CD8-positive, alpha-beta memory T cell (primary cell): ENCODE measurements at regions not wholly inside any gene's neighbourhood (a gene's known extent, or its start where the extent isn't known, plus 50 kb on each side); places are given as distances from the start of the nearest gene placed in this dataset.
"Not testable (repeated sequence)": the region's sequence is repeated elsewhere in the genome, so short reads cannot be mapped to it uniquely, and the experiment has no call there.

ENCODE experiments used
- CTCF ChIA-PET: fragments of 350-600 bp; sonication (Branson Sonifier 250); formaldehyde crosslinking; loops from one replicate; lab custom pipeline; 2021; ENCODE audit warnings: antibody characterized with exemption; lab: Charles Lee
- POLR2A ChIA-PET: fragments of 350-600 bp; sonication (Branson Sonifier 250); formaldehyde crosslinking; loops from one replicate; lab custom pipeline; 2021; ENCODE audit warnings: antibody characterized with exemption; lab: Charles Lee
- DNase-seq, 5 donors: peaks; one replicate each; pipeline versions ENCODE4 v3.0.0 to v3.0.0-alpha.2; 2020 to 2022; ENCODE audit warnings: mixed read lengths in 1 of 5
- H3K27ac ChIP-seq: one replicate; pipeline ENCODE4 v1.7.0; 2013; ENCODE audit warnings: low read depth, mild to moderate bottlenecking, low read length, moderate library complexity
- H3K27me3 ChIP-seq: 2 replicates; pipeline ENCODE4 v1.7.0; 2013; ENCODE audit warnings: low read length, mild to moderate bottlenecking; ENCODE audit not compliant: insufficient read depth, poor library complexity, severe bottlenecking
- H3K36me3 ChIP-seq: 2 replicates; pipeline ENCODE4 v1.7.0; 2013; ENCODE audit warnings: mild to moderate bottlenecking, low read length, moderate library complexity; ENCODE audit not compliant: insufficient read depth
- H3K4me1 ChIP-seq: 2 replicates; pipeline ENCODE4 v1.7.0; 2013; ENCODE audit warnings: mild to moderate bottlenecking, low read length, moderate library complexity; ENCODE audit not compliant: insufficient read depth
- H3K4me3 ChIP-seq: 2 replicates; pipeline ENCODE4 v1.7.0; 2013; ENCODE audit warnings: mild to moderate bottlenecking, low read length
- H3K9me3 ChIP-seq: 2 replicates; pipeline ENCODE4 v1.7.0; 2013; ENCODE audit warnings: mild to moderate bottlenecking, low read length
- H3K27ac Mint-ChIP-seq, 8 donors: one replicate each; pipeline ENCODE4 v1.8.0; 2020 to 2021; ENCODE audit warnings: mixed read lengths in 8 of 8, mild to moderate bottlenecking in 6 of 8, inconsistent platforms in 3 of 8, moderate library complexity in 3 of 8
- H3K27me3 Mint-ChIP-seq, 2 donors: one replicate each; pipeline ENCODE4 v1.8.0; 2020 to 2021; ENCODE audit warnings: mixed read lengths in 2 of 2, mild to moderate bottlenecking in 1 of 2, moderate library complexity in 1 of 2
- H3K36me3 Mint-ChIP-seq, 3 donors: one replicate each; pipeline ENCODE4 v1.8.0; 2020 to 2021; ENCODE audit warnings: mixed read lengths in 3 of 3, inconsistent platforms in 1 of 3, mild to moderate bottlenecking in 1 of 3
- H3K4me1 Mint-ChIP-seq, 3 donors: one replicate each; pipeline ENCODE4 v1.8.0; 2020 to 2021; ENCODE audit warnings: mixed read lengths in 3 of 3, inconsistent platforms in 1 of 3, mild to moderate bottlenecking in 1 of 3
- H3K4me3 Mint-ChIP-seq, 7 donors: one replicate each; pipeline ENCODE4 v1.8.0; 2020 to 2021; ENCODE audit warnings: mixed read lengths in 7 of 7, mild to moderate bottlenecking in 6 of 7, moderate library complexity in 4 of 7, inconsistent platforms in 2 of 7
- H3K9me3 Mint-ChIP-seq, 5 donors: one replicate each; pipeline ENCODE4 v1.8.0; 2020 to 2022; ENCODE audit warnings: mixed read lengths in 5 of 5, mild to moderate bottlenecking in 3 of 5, moderate library complexity in 2 of 5, inconsistent platforms in 1 of 5

DNA sequence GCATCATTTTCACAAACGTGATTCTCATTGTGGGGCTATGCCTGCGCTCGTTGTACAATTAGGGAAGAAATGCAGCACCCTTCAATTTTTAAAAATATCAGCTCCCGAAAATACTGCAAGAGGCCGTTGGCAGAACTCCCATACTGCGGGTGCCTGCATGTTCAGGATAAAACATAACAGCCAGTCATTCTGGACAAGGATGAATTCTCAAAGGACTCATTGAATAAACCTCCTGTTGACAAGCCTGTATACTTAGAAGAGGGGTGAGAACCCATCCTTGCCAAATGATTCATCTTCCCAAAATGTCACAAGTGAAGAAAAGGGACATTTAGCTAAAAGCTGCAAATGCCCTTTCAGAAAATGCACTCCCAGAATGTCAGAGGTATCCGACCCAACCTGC, 141.9 kb downstream of the CSNK2A3 start:
- Mint-ChIP-seq H3K9me3 (no peaks in the 10 kb centered on the region), H3K4me1 (no peaks in the 10 kb centered on the region), H3K27me3 (peaks cover 6 to 32% of the 10 kb centered on the region in 2 donors), H3K27ac (no peak overlapping the region), H3K4me3 (no peak overlapping the region), H3K36me3 (no peaks in the 10 kb centered on the region)
- H3K27me3 ChIP-seq, result no peaks in the 10 kb centered on the region
- CTCF ChIA-PET, result no interaction called here
- no peak overlapping the region for H3K27ac ChIP-seq
- no peak overlapping the region for H3K4me3 ChIP-seq
- H3K4me1 ChIP-seq, result no peaks in the 10 kb centered on the region
- POLR2A ChIA-PET, result no interaction called here
- DNase-seq, result no peak
- H3K36me3 ChIP-seq, result no peaks in the 10 kb centered on the region
- no peaks in the 10 kb centered on the region for H3K9me3 ChIP-seq

DNA sequence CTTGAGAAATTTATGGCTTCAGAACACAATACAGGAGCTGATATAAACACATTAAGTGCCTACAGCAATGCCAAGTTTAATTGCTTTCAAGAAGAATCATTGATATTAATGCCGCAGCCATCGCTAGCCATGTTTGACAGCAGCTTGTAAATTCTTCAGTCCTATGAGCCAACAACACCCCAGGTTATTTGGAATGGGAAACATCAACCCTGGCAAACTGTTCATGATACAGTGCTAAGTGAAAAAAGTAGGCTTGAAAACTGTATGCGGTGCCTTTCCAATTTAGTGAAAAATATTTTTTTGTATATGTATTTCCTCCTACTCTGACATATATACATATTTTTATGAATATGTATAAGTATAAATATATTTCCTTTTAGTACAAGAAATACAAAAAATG, 142.6 kb downstream of the CSNK2A3 start:
- Mint-ChIP-seq H3K27me3 (peaks cover 8 to 39% of the 10 kb centered on the region in 2 donors), H3K36me3 (no peaks in the 10 kb centered on the region), H3K9me3 (no peaks in the 10 kb centered on the region), H3K27ac (no peak overlapping the region), H3K4me1 (no peaks in the 10 kb centered on the region), H3K4me3 (no peak overlapping the region)
- H3K27me3 ChIP-seq, result no peaks in the 10 kb centered on the region
- H3K36me3 ChIP-seq, result no peaks in the 10 kb centered on the region
- no peaks in the 10 kb centered on the region for H3K4me1 ChIP-seq
- DNase-seq, result no peak
- ChIA-PET POLR2A (no interaction called here), CTCF (no interaction called here)
- H3K4me3 ChIP-seq, result no peak overlapping the region
- H3K27ac ChIP-seq, result no peak overlapping the region
- no peaks in the 10 kb centered on the region for H3K9me3 ChIP-seq

DNA sequence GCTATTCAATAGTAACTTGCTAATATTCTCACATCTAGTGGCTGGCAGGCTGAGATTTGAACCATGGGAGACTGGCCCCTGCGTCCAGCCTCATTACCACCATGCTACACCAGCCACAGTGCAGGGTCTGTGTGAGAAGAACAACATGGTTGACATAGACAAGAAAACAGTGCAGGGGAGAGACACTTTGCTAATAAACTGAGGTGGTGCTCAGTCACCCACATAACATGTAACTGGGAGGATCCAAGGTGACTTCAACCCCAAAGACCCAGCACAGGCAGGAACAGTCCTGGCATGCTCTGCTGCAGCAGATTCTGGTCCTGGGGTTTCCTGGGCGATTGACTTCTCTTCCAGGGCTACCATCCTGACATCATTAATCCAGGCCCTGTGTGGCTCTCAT, 143.1 kb downstream of the CSNK2A3 start:
- Histone ChIP-seq H3K4me1 (no peaks in the 10 kb centered on the region), H3K4me3 (no peak overlapping the region), H3K27ac (no peak overlapping the region), H3K27me3 (no peaks in the 10 kb centered on the region), H3K9me3 (no peaks in the 10 kb centered on the region), H3K36me3 (no peaks in the 10 kb centered on the region)
- Mint-ChIP-seq H3K4me1 (no peaks in the 10 kb centered on the region), H3K4me3 (no peak overlapping the region), H3K27ac (no peak overlapping the region), H3K9me3 (no peaks in the 10 kb centered on the region), H3K36me3 (no peaks in the 10 kb centered on the region), H3K27me3 (peaks cover 8 to 44% of the 10 kb centered on the region in 2 donors)
- CTCF ChIA-PET, result no interaction called here
- DNase-seq, result no peak
- POLR2A ChIA-PET, result no interaction called here

DNA sequence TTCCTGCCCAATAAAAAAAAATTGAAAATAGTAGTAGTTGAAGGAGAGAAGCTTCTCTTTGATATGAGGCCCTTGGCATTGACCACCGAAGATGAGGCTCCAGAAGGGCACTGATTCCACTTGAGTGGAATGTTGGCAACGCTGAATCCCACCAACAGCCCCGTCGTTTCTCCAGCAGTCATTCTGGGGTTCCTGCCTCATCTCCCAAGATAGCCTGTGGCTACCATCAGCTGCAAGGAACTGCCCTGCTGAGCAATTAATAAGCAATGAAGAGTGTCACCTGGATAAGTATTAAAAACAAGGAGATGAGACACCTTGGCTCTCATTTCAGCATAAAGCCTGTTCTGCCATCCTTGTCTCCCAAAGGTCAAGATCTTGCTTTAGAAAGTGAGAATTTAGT, 144.1 kb downstream of the CSNK2A3 start:
- Mint-ChIP-seq H3K9me3 (peaks cover 0 to 2% (median 0%) of the 10 kb centered on the region in 5 donors), H3K4me1 (no peaks in the 10 kb centered on the region), H3K27me3 (peaks cover 8 to 54% of the 10 kb centered on the region in 2 donors), H3K27ac (no peak overlapping the region), H3K36me3 (peaks cover 0 to 2% (median 0%) of the 10 kb centered on the region in 3 donors), H3K4me3 (no peak overlapping the region)
- H3K9me3 ChIP-seq, result no peaks in the 10 kb centered on the region
- CTCF ChIA-PET, result no interaction called here
- POLR2A ChIA-PET, result no interaction called here
- no peaks in the 10 kb centered on the region for H3K36me3 ChIP-seq
- H3K27ac ChIP-seq, result no peak overlapping the region
- no peaks in the 10 kb centered on the region for H3K27me3 ChIP-seq
- H3K4me3 ChIP-seq, result no peak overlapping the region
- DNase-seq, result no peak
- H3K4me1 ChIP-seq, result no peaks in the 10 kb centered on the region

GRCh38 chr11:11207428-11207827, 145.6 kb downstream of the CSNK2A3 start:
- no peaks in the 10 kb centered on the region for H3K4me1 Mint-ChIP-seq
- ChIA-PET CTCF (interaction anchor here (0.7 to 0.9 kb wide), 2 partner anchors 178 to 180 kb away, joined by 3 to 4 read pairs; no protein-coding TSS in a partner anchor), POLR2A (no interaction called here)
- DNase-seq, result no peak
- H3K4me3 Mint-ChIP-seq, result no peak overlapping the region
- Histone ChIP-seq H3K27me3 (no peaks in the 10 kb centered on the region), H3K4me3 (no peak overlapping the region), H3K36me3 (no peaks in the 10 kb centered on the region), H3K9me3 (no peaks in the 10 kb centered on the region), H3K4me1 (no peaks in the 10 kb centered on the region), H3K27ac (no peak overlapping the region)
- peaks cover 0 to 5% (median 0%) of the 10 kb centered on the region in 3 donors for H3K36me3 Mint-ChIP-seq
- H3K27ac Mint-ChIP-seq, result no peak overlapping the region
- peaks cover 19 to 65% of the 10 kb centered on the region in 2 donors for H3K27me3 Mint-ChIP-seq
- peaks cover 5 to 15% (median 8%) of the 10 kb centered on the region in 5 donors for H3K9me3 Mint-ChIP-seq

GRCh38 chr11:11206484-11206883, 146.6 kb downstream of the CSNK2A3 start:
- peaks cover 0 to 5% (median 0%) of the 10 kb centered on the region in 3 donors for H3K36me3 Mint-ChIP-seq
- Histone ChIP-seq H3K9me3 (no peaks in the 10 kb centered on the region), H3K4me3 (no peak overlapping the region), H3K27me3 (no peaks in the 10 kb centered on the region), H3K36me3 (no peaks in the 10 kb centered on the region), H3K27ac (no peak overlapping the region), H3K4me1 (no peaks in the 10 kb centered on the region)
- H3K27me3 Mint-ChIP-seq, result peaks cover 20 to 75% of the 10 kb centered on the region in 2 donors
- H3K9me3 Mint-ChIP-seq, result peaks cover 9 to 22% (median 14%) of the 10 kb centered on the region in 5 donors
- no peak overlapping the region for H3K27ac Mint-ChIP-seq
- no peak for DNase-seq
- ChIA-PET CTCF (no interaction called here), POLR2A (no interaction called here)
- H3K4me1 Mint-ChIP-seq, result no peaks in the 10 kb centered on the region
- no peak overlapping the region for H3K4me3 Mint-ChIP-seq

DNA sequence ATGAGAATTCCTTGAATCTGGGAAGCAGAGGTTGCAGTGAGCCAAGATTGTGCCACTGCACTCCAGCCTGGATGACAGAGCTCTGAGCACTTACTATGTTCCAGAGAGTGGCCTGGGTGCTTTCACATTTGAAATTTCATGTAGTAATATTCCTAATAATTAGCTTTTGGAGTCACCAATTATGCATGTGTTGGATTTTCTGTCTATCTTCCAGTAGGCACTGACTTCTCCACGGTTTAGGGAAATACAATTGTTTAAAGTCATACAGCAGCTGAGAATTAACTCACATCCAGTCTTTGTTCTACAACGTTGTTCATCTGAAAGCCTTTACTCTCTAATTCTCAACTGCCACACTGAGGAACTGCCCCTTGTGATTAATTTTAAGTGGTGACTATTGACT, 150.2 kb downstream of the CSNK2A3 start:
- Histone ChIP-seq H3K4me1 (no peaks in the 10 kb centered on the region), H3K9me3 (no peaks in the 10 kb centered on the region), H3K36me3 (no peaks in the 10 kb centered on the region), H3K27me3 (no peaks in the 10 kb centered on the region), H3K27ac (no peak overlapping the region), H3K4me3 (no peak overlapping the region)
- H3K4me3 Mint-ChIP-seq, result no peak overlapping the region
- H3K9me3 Mint-ChIP-seq, result peaks cover 10 to 26% (median 20%) of the 10 kb centered on the region in 5 donors
- H3K36me3 Mint-ChIP-seq, result peaks cover 0 to 8% (median 0%) of the 10 kb centered on the region in 3 donors
- DNase-seq, result no peak
- H3K27me3 Mint-ChIP-seq, result peaks cover 18 to 59% of the 10 kb centered on the region in 2 donors
- H3K27ac Mint-ChIP-seq, result no peak overlapping the region
- ChIA-PET POLR2A (no interaction called here), CTCF (no interaction called here)
- no peaks in the 10 kb centered on the region for H3K4me1 Mint-ChIP-seq

DNA sequence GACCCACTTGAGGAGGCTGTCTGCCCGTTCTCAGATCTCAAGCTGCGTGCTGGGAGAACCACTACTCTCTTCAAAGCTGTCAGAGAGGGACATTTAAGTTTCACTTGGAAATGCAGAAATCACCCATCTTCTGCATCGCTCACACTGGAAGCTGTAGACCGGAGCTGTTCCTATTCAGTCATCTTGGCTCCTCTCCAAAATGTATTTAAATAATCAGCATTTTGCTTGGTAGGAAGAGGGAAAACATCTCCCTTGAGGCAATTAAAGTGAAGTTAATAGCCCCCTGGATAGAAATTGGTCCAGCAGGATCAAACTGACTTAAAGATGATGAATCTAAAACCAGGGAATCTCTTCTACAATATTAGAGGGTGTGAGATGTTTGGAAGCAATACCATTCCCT, 151.7 kb downstream of the CSNK2A3 start:
- H3K9me3 ChIP-seq, H3K27me3 ChIP-seq, H3K4me3 ChIP-seq, H3K4me1 Mint-ChIP-seq, H3K4me3 Mint-ChIP-seq, POLR2A ChIA-PET, H3K4me1 ChIP-seq, H3K36me3 ChIP-seq, CTCF ChIA-PET, H3K27ac Mint-ChIP-seq, H3K27ac ChIP-seq, DNase-seq: not testable (repeated sequence)
- H3K27me3 Mint-ChIP-seq, result peaks cover 15 to 47% of the 10 kb centered on the region in 2 donors
- peaks cover 0 to 10% (median 0%) of the 10 kb centered on the region in 3 donors for H3K36me3 Mint-ChIP-seq
- H3K9me3 Mint-ChIP-seq, result peaks cover 10 to 26% (median 20%) of the 10 kb centered on the region in 5 donors
